GM12878 (cell line): ENCODE measurements at regions not wholly inside any gene's neighbourhood (a gene's known extent, or its start where the extent isn't known, plus 50 kb on each side); places are given as distances from the start of the nearest gene placed in this dataset.

ENCODE experiments used
- ATAC-seq: fragments of 200-7000 bp; cut with Tn5 transposase; 3 replicates; pipeline ENCODE4 v1.9.1; 2020; ENCODE audit warnings: mild to moderate bottlenecking, moderate library complexity
- BruUV-seq: library from RNA; stranded (reverse); fragments of 400-500 nt; replicated peaks from 2 replicates; lab custom pipeline; 2021; lab: Mats Ljungman, UMichigan
- CTCF ChIA-PET: fragments of 300-600 bp; sonication (Branson Sonifier 250); formaldehyde crosslinking; extraction: SDS; loops from one replicate; lab custom pipeline; 2021; ENCODE audit warnings: inconsistent platforms; lab: Yijun Ruan, JAX
- POLR2A ChIA-PET: fragments of 350-600 bp; formaldehyde crosslinking; extraction: SDS; loops from one replicate; lab custom pipeline; 2021; ENCODE audit warnings: inconsistent platforms; lab: Charles Lee
- RAD21 ChIA-PET: fragments of 300-600 bp; sonication (Branson Sonifier 250); formaldehyde crosslinking; loops from one replicate; lab custom pipeline; 2023; ENCODE audit warnings: antibody characterized with exemption; ENCODE audit not compliant: unreplicated experiment; lab: Charles Lee
- SMC1A ChIA-PET: fragments of 300-600 bp; sonication (Branson Sonifier 250); formaldehyde crosslinking; loops from one replicate; lab custom pipeline; 2023; ENCODE audit not compliant: unreplicated experiment, uncharacterized antibody; lab: Charles Lee
- DNase-seq: peaks from one replicate; pipeline ENCODE4 v3.0.0-alpha.2; 2011; ENCODE audit warnings: low read depth, low spot score
- FAIRE-seq: peaks from 3 replicates; lab custom pipeline; 2011; peaks lifted over from hg19 to GRCh38; lab: Jason Lieb, UNC
- H2AFZ ChIP-seq: 2 replicates; pipeline ENCODE4 v1.6.0; 2011; ENCODE audit warnings: low read depth, low read length, control low read depth; ENCODE audit not compliant: control insufficient read depth
- H3K27ac ChIP-seq: 2 replicates; pipeline ENCODE4 v1.5.1; 2011; ENCODE audit warnings: control low read depth; ENCODE audit not compliant: control insufficient read depth, insufficient read depth
- H3K27me3 ChIP-seq, 2 experiments: replicated peaks in 1 of 2; 2 replicates each; pipeline versions ENCODE4 v1.6.0 to v1.6.1; 2011; ENCODE audit warnings: low read length in 1 of 2; ENCODE audit not compliant: control insufficient read depth in 2 of 2, insufficient read depth in 2 of 2
- H3K36me3 ChIP-seq, 2 experiments: 2 replicates each; pipeline ENCODE4 v1.5.1; 2011; ENCODE audit warnings: low read length in 1 of 2; ENCODE audit not compliant: control insufficient read depth in 2 of 2, insufficient read depth in 2 of 2
- H3K4me1 ChIP-seq: 2 replicates; pipeline ENCODE4 v1.6.1; 2011; ENCODE audit warnings: mild to moderate bottlenecking, low read length, moderate library complexity, mixed read lengths; ENCODE audit not compliant: control insufficient read depth, insufficient read depth
- H3K4me2 ChIP-seq: 2 replicates; pipeline ENCODE4 v1.6.0; 2011; ENCODE audit warnings: control low read depth; ENCODE audit not compliant: control insufficient read depth, insufficient read depth
- H3K4me3 ChIP-seq: fragments of 200-600 bp; sonication (generic); 2 replicates; pipeline ENCODE4 v1.5.1; 2016
- H3K79me2 ChIP-seq: 2 replicates; pipeline ENCODE4 v1.6.0; 2011; ENCODE audit warnings: low read length; ENCODE audit not compliant: control insufficient read depth, insufficient read depth
- H3K9ac ChIP-seq: 2 replicates; pipeline ENCODE4 v1.8.0; 2011; ENCODE audit warnings: low read length, control low read depth, mixed read lengths; ENCODE audit not compliant: control insufficient read depth, insufficient read depth
- H3K9me3 ChIP-seq: replicated peaks from 3 replicates; pipeline ENCODE4 v1.5.1; 2011; ENCODE audit warnings: mild to moderate bottlenecking, low read length; ENCODE audit not compliant: control insufficient read depth, insufficient read depth
- H4K20me1 ChIP-seq: 2 replicates; pipeline ENCODE4 v1.6.0; 2011; ENCODE audit not compliant: control insufficient read depth, insufficient read depth
- EZH2 ChIP-seq: IDR thresholded peaks from 2 replicates; pipeline ENCODE4 v1.6.1; 2012; ENCODE audit warnings: low read depth, mild to moderate bottlenecking, control low read depth, inconsistent platforms, low read length, borderline replicate concordance; ENCODE audit not compliant: control insufficient read depth
- IRF4 ChIP-seq: IDR thresholded peaks from 2 replicates; pipeline ENCODE4 v1.6.1; 2011; ENCODE audit warnings: low read depth, low read length
- MXI1 ChIP-seq: fragments of 150-350 bp; IDR thresholded peaks from 2 replicates; pipeline ENCODE4 v1.6.1; 2011; ENCODE audit warnings: low read depth, mild to moderate bottlenecking, inconsistent platforms, low read length, improper control_type of control experiment
- RELA ChIP-seq: fragments of 450-650 bp; IDR thresholded peaks from 2 replicates; pipeline ENCODE4 v1.8.0; 2014; ENCODE audit warnings: borderline replicate concordance; ENCODE audit not compliant: partially characterized antibody
- SMARCA5 ChIP-seq: fragments of 450-650 bp; IDR thresholded peaks from 2 replicates; pipeline ENCODE4 v1.6.1; 2017; ENCODE audit warnings: mild to moderate bottlenecking
- SMC3 ChIP-seq: IDR thresholded peaks from 2 replicates; pipeline ENCODE4 v1.6.1; 2011; ENCODE audit warnings: low read length, improper control_type of control experiment, borderline replicate concordance
- SREBF2 ChIP-seq: IDR thresholded peaks from 2 replicates; pipeline ENCODE4 v1.6.1; 2012; ENCODE audit warnings: mild to moderate bottlenecking, low read length
- YY1 ChIP-seq: IDR thresholded peaks from 2 replicates; pipeline ENCODE4 v1.6.1; 2011; ENCODE audit warnings: low read depth, mild to moderate bottlenecking, low read length
- ZNF622 ChIP-seq: fragments of 450-650 bp; IDR thresholded peaks from 2 replicates; pipeline ENCODE4 v1.6.1; 2017; ENCODE audit warnings: mild to moderate bottlenecking, inconsistent platforms
- WGBS: methylation state at CpG from one replicate; pipeline ENCODE4 v1.1.6; 2016; ENCODE audit warnings: low lambda C conversion rate; ENCODE audit not compliant: insufficient replicate concordance, insufficient coverage; ENCODE audit errors: missing lambda C conversion rate; 5-methylcytosine and 5-hydroxymethylcytosine counted together
- in situ Hi-C: fragments of 300-500 bp; cut with MboI; formaldehyde crosslinking; loops from 9 replicates; pipeline ENCODE4 v1.14.3; 2018; ENCODE audit warnings: mixed read lengths
- intact Hi-C: fragments of 100-400 bp; cut with micrococcal nuclease; formaldehyde crosslinking; loops from one replicate; pipeline ENCODE4 v1.14.2; 2022; ENCODE audit not compliant: unreplicated experiment
- TF ChIP-seq, protein P1 (sequence below): fragments of 450-650 bp; IDR thresholded peaks from 2 replicates; pipeline ENCODE4 v1.6.1; 2018; ENCODE audit warnings: borderline replicate concordance, mild to moderate bottlenecking; ENCODE audit not compliant: partially characterized antibody

DNA sequence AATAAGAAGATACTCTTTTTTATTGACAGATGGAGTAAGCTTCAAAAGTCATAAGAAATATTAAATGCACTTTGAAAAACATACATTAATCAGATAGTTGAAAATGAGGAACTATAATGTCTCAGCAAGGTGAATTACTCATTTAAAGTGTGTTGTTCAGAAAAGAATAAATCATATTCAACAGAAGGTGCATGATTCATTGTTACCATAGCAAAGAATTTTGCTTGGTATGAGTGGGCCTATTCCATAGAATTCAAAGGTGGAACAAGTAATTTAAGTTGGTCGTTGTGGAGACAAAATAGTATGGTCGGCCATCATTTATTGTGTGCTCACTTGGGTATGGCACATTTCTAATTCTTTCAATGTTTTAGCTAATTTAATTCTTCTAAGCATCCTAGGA is 1920.2 kb upstream of the CDH9 start:
- Histone ChIP-seq H4K20me1 (no peaks in the 10 kb centered on the region), H3K4me3 (no peak overlapping the region), H3K4me2 (no peak overlapping the region), H3K27me3 (no peaks in the 10 kb centered on the region), H3K9me3 (no peaks in the 10 kb centered on the region), H3K4me1 (no peaks in the 10 kb centered on the region), H3K36me3 (no peaks in the 10 kb centered on the region), H3K79me2 (no peaks in the 10 kb centered on the region), H3K27ac (no peak overlapping the region), H2AFZ (no peak overlapping the region), H3K9ac (no peak overlapping the region)
- ATAC-seq: no peak
- in situ Hi-C loops: no loop called here
- BruUV-seq: no TSS peak
- intact Hi-C loops: no loop called here
- no peak for DNase-seq
- WGBS: 11% methylated on average over 2 of the region's 2 CpGs
- ChIA-PET RAD21 (no interaction called here), POLR2A (no interaction called here), SMC1A (no interaction called here), CTCF (no interaction called here)
- FAIRE-seq: no peak
- no peak for TF ChIP-seq SMC3
- TF ChIP-seq SMARCA5: no peak
- no peak for TF ChIP-seq IRF4
- no peak for TF ChIP-seq SREBF2
- TF ChIP-seq YY1: no peak
- TF ChIP-seq EZH2: no peak
- TF ChIP-seq ZNF622: no peak
- TF ChIP-seq MXI1: no peak
- TF ChIP-seq, protein P1, sequence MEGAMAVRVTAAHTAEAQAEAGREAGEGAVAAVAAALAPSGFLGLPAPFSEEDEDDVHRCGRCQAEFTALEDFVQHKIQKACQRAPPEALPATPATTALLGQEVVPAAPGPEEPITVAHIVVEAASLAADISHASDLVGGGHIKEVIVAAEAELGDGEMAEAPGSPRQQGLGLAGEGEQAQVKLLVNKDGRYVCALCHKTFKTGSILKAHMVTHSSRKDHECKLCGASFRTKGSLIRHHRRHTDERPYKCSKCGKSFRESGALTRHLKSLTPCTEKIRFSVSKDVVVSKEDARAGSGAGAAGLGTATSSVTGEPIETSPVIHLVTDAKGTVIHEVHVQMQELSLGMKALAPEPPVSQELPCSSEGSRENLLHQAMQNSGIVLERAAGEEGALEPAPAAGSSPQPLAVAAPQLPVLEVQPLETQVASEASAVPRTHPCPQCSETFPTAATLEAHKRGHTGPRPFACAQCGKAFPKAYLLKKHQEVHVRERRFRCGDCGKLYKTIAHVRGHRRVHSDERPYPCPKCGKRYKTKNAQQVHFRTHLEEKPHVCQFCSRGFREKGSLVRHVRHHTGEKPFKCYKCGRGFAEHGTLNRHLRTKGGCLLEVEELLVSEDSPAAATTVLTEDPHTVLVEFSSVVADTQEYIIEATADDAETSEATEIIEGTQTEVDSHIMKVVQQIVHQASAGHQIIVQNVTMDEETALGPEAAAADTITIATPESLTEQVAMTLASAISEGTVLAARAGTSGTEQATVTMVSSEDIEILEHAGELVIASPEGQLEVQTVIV: no peak
- no peak for TF ChIP-seq RELA
